ENCODE measurements at regions not wholly inside any gene's neighbourhood (a gene's known extent, or its start where the extent isn't known, plus 50 kb on each side); places are given as distances from the start of the nearest gene placed in this dataset.

GRCh38 chr18:38307914-38308313 is 742.3 kb upstream of the CELF4 start:
- H3K9me3 ChIP-seq (replicated peaks in 1 of 2; ENCODE audit: control insufficient read depth in 2 of 2, insufficient read depth in 1 of 2, low read depth in 1 of 2, low read length in 2 of 2): no peaks in the 10 kb centered on the region
- WGBS, 2 donors (ENCODE audit: extremely low coverage in 2 of 2, insufficient read length in 2 of 2, insufficient replicate concordance in 1 of 2): no CpG with 5 or more reads among the region's 5 CpGs
- H3K4me1 ChIP-seq (ENCODE audit: control insufficient read depth in 2 of 2, insufficient read depth in 1 of 2, low read depth in 1 of 2, low read length in 2 of 2): peaks cover 0 to 2% of the 10 kb centered on the region in 2 donors
- no peak overlapping the region for H3K14ac ChIP-seq (ENCODE audit: low read length)
- H2AK5ac ChIP-seq (ENCODE audit: low read depth, low read length): no peak overlapping the region
- no peak overlapping the region for H2BK15ac ChIP-seq (ENCODE audit: low read length)
- no peak overlapping the region for H4K91ac ChIP-seq (ENCODE audit: low read depth, low read length, poor library complexity)
- H3K36me3 ChIP-seq (replicated peaks in 1 of 2; ENCODE audit: control insufficient read depth in 2 of 2, insufficient read depth in 2 of 2, low read length in 2 of 2): no peaks in the 10 kb centered on the region
- no peak overlapping the region for H2BK120ac ChIP-seq (ENCODE audit: low read depth, low read length)
- no peaks in the 10 kb centered on the region for H3K79me1 ChIP-seq (ENCODE audit: low read depth, low read length)
- no peak overlapping the region for H3K9ac ChIP-seq (ENCODE audit: low read depth, low read length, poor library complexity)
- no peak overlapping the region for H3K23ac ChIP-seq (ENCODE audit: low read depth, low read length, poor library complexity)
- DNase-seq (ENCODE audit: low spot score): no peak
- no peak overlapping the region for H2AFZ ChIP-seq (ENCODE audit: low read length)
- H3K18ac ChIP-seq (ENCODE audit: low read length): no peak overlapping the region
- H4K8ac ChIP-seq (ENCODE audit: low read depth, low read length): no peak overlapping the region
- H3K4me3 ChIP-seq (ENCODE audit: low read length in 2 of 2): no peak overlapping the region
- no peak overlapping the region for H2BK12ac ChIP-seq (ENCODE audit: low read length)
- no peak overlapping the region for H2BK5ac ChIP-seq (ENCODE audit: low read length)
- no peaks in the 10 kb centered on the region for H3K27me3 ChIP-seq (ENCODE audit: control insufficient read depth in 3 of 3, insufficient read depth in 3 of 3, low read depth in 1 of 3, low read length in 3 of 3)
- no peak overlapping the region for H3K27ac ChIP-seq (replicated peaks; ENCODE audit: low read length)
- H3K4ac ChIP-seq (ENCODE audit: low read length): no peak overlapping the region
- H3K4me2 ChIP-seq (ENCODE audit: insufficient read depth, low read length, poor library complexity, severe bottlenecking): no peak overlapping the region

- Histone ChIP-seq H4K8ac (ENCODE audit: low read depth, low read length) (no peak overlapping the region), H2BK15ac (ENCODE audit: low read length) (no peak overlapping the region), H4K91ac (ENCODE audit: low read depth, low read length, poor library complexity) (no peak overlapping the region), H2BK12ac (ENCODE audit: low read length) (no peak overlapping the region), H3K4me1 (ENCODE audit: control insufficient read depth in 2 of 2, insufficient read depth in 1 of 2, low read depth in 1 of 2, low read length in 2 of 2) (peaks cover 0 to 2% of the 10 kb centered on the region in 2 donors), H3K18ac (ENCODE audit: low read length) (no peak overlapping the region), H3K23ac (ENCODE audit: low read depth, low read length, poor library complexity) (no peak overlapping the region), H3K9ac (ENCODE audit: low read depth, low read length, poor library complexity) (no peak overlapping the region), H3K79me1 (ENCODE audit: low read depth, low read length) (no peaks in the 10 kb centered on the region), H3K14ac (ENCODE audit: low read length) (no peak overlapping the region), H3K27me3 (ENCODE audit: control insufficient read depth in 3 of 3, insufficient read depth in 3 of 3, low read depth in 1 of 3, low read length in 3 of 3) (no peaks in the 10 kb centered on the region), H3K9me3 (replicated peaks in 1 of 2; ENCODE audit: control insufficient read depth in 2 of 2, insufficient read depth in 1 of 2, low read depth in 1 of 2, low read length in 2 of 2) (no peaks in the 10 kb centered on the region), H3K4ac (ENCODE audit: low read length) (no peak overlapping the region), H3K36me3 (replicated peaks in 1 of 2; ENCODE audit: control insufficient read depth in 2 of 2, insufficient read depth in 2 of 2, low read length in 2 of 2) (no peaks in the 10 kb centered on the region), H3K4me3 (ENCODE audit: low read length in 2 of 2) (no peak overlapping the region), H3K4me2 (ENCODE audit: insufficient read depth, low read length, poor library complexity, severe bottlenecking) (no peak overlapping the region), H3K27ac (replicated peaks; ENCODE audit: low read length) (no peak overlapping the region), H2BK120ac (ENCODE audit: low read depth, low read length) (no peak overlapping the region), H2AK5ac (ENCODE audit: low read depth, low read length) (no peak overlapping the region), H2AFZ (ENCODE audit: low read length) (no peak overlapping the region), H2BK5ac (ENCODE audit: low read length) (no peak overlapping the region)
- DNase-seq (ENCODE audit: low spot score): no peak
- WGBS, 2 donors (ENCODE audit: extremely low coverage in 2 of 2, insufficient read length in 2 of 2, insufficient replicate concordance in 1 of 2): no CpG with 5 or more reads among the region's 4 CpGs
These were observed 740.4 kb upstream of the CELF4 start for GRCh38 chr18:38305961-38306360.

GRCh38 chr18:38301621-38302020 is 736.0 kb upstream of the CELF4 start:
- no peaks in the 10 kb centered on the region for H3K79me1 ChIP-seq (ENCODE audit: low read depth, low read length)
- peaks cover 0 to 2% of the 10 kb centered on the region in 2 donors for H3K4me1 ChIP-seq (ENCODE audit: control insufficient read depth in 2 of 2, insufficient read depth in 1 of 2, low read depth in 1 of 2, low read length in 2 of 2)
- H2AFZ ChIP-seq (ENCODE audit: low read length): no peak overlapping the region
- no peak overlapping the region for H4K91ac ChIP-seq (ENCODE audit: low read depth, low read length, poor library complexity)
- H2AK5ac ChIP-seq (ENCODE audit: low read depth, low read length): no peak overlapping the region
- H2BK12ac ChIP-seq (ENCODE audit: low read length): no peak overlapping the region
- H3K4me2 ChIP-seq (ENCODE audit: insufficient read depth, low read length, poor library complexity, severe bottlenecking): no peak overlapping the region
- H2BK15ac ChIP-seq (ENCODE audit: low read length): no peak overlapping the region
- H3K4ac ChIP-seq (ENCODE audit: low read length): no peak overlapping the region
- H3K9me3 ChIP-seq (replicated peaks in 1 of 2; ENCODE audit: control insufficient read depth in 2 of 2, insufficient read depth in 1 of 2, low read depth in 1 of 2, low read length in 2 of 2): no peaks in the 10 kb centered on the region
- no peak overlapping the region for H3K4me3 ChIP-seq (ENCODE audit: low read length in 2 of 2)
- no peak overlapping the region for H2BK5ac ChIP-seq (ENCODE audit: low read length)
- H3K23ac ChIP-seq (ENCODE audit: low read depth, low read length, poor library complexity): no peak overlapping the region
- H2BK120ac ChIP-seq (ENCODE audit: low read depth, low read length): no peak overlapping the region
- H3K9ac ChIP-seq (ENCODE audit: low read depth, low read length, poor library complexity): no peak overlapping the region
- no peak for DNase-seq (ENCODE audit: low spot score)
- H3K27ac ChIP-seq (replicated peaks; ENCODE audit: low read length): no peak overlapping the region
- no peak overlapping the region for H3K18ac ChIP-seq (ENCODE audit: low read length)
- no peak overlapping the region for H4K8ac ChIP-seq (ENCODE audit: low read depth, low read length)
- no peaks in the 10 kb centered on the region for H3K36me3 ChIP-seq (replicated peaks in 1 of 2; ENCODE audit: control insufficient read depth in 2 of 2, insufficient read depth in 2 of 2, low read length in 2 of 2)
- H3K27me3 ChIP-seq (ENCODE audit: control insufficient read depth in 3 of 3, insufficient read depth in 3 of 3, low read depth in 1 of 3, low read length in 3 of 3): no peaks in the 10 kb centered on the region
- H3K14ac ChIP-seq (ENCODE audit: low read length): no peak overlapping the region

- no peaks in the 10 kb centered on the region for H3K9me3 ChIP-seq (replicated peaks in 1 of 2; ENCODE audit: control insufficient read depth in 2 of 2, insufficient read depth in 1 of 2, low read depth in 1 of 2, low read length in 2 of 2)
- no peak overlapping the region for H2AFZ ChIP-seq (ENCODE audit: low read length)
- H2BK15ac ChIP-seq (ENCODE audit: low read length): no peak overlapping the region
- DNase-seq (ENCODE audit: low spot score): no peak
- no peak overlapping the region for H4K91ac ChIP-seq (ENCODE audit: low read depth, low read length, poor library complexity)
- H2AK5ac ChIP-seq (ENCODE audit: low read depth, low read length): no peak overlapping the region
- no peak overlapping the region for H3K4me2 ChIP-seq (ENCODE audit: insufficient read depth, low read length, poor library complexity, severe bottlenecking)
- no peaks in the 10 kb centered on the region for H3K79me1 ChIP-seq (ENCODE audit: low read depth, low read length)
- no peak overlapping the region for H3K14ac ChIP-seq (ENCODE audit: low read length)
- no peak overlapping the region for H3K4ac ChIP-seq (ENCODE audit: low read length)
- no peaks in the 10 kb centered on the region for H3K4me1 ChIP-seq (ENCODE audit: control insufficient read depth in 2 of 2, insufficient read depth in 1 of 2, low read depth in 1 of 2, low read length in 2 of 2)
- no peak overlapping the region for H3K23ac ChIP-seq (ENCODE audit: low read depth, low read length, poor library complexity)
- no peaks in the 10 kb centered on the region for H3K27me3 ChIP-seq (ENCODE audit: control insufficient read depth in 3 of 3, insufficient read depth in 3 of 3, low read depth in 1 of 3, low read length in 3 of 3)
- H3K36me3 ChIP-seq (replicated peaks in 1 of 2; ENCODE audit: control insufficient read depth in 2 of 2, insufficient read depth in 2 of 2, low read length in 2 of 2): no peaks in the 10 kb centered on the region
- H2BK12ac ChIP-seq (ENCODE audit: low read length): no peak overlapping the region
- no peak overlapping the region for H3K27ac ChIP-seq (replicated peaks; ENCODE audit: low read length)
- H3K9ac ChIP-seq (ENCODE audit: low read depth, low read length, poor library complexity): no peak overlapping the region
- no peak overlapping the region for H2BK5ac ChIP-seq (ENCODE audit: low read length)
- H3K18ac ChIP-seq (ENCODE audit: low read length): no peak overlapping the region
- H4K8ac ChIP-seq (ENCODE audit: low read depth, low read length): no peak overlapping the region
- no peak overlapping the region for H2BK120ac ChIP-seq (ENCODE audit: low read depth, low read length)
- WGBS, 2 donors (ENCODE audit: extremely low coverage in 2 of 2, insufficient read length in 2 of 2, insufficient replicate concordance in 1 of 2): no CpG with 5 or more reads among the region's 4 CpGs
- no peak overlapping the region for H3K4me3 ChIP-seq (ENCODE audit: low read length in 2 of 2)
These were observed 732.3 kb upstream of the CELF4 start for GRCh38 chr18:38297910-38298309.

All from neuronal stem cell (in vitro differentiated cells).